B cell (primary cell): ENCODE measurements at regions not wholly inside any gene's neighbourhood (a gene's known extent, or its start where the extent isn't known, plus 50 kb on each side); places are given as distances from the start of the nearest gene placed in this dataset.

ENCODE experiments used
- ATAC-seq: fragments of 200-7000 bp; cut with Tn5 transposase; one replicate; pipeline ENCODE4 v1.10.0; 2021; ENCODE audit warnings: low read depth, mild to moderate bottlenecking, moderate number of reproducible peaks, moderate library complexity
- CTCF ChIA-PET: fragments of 350-600 bp; sonication (Branson Sonifier 250); formaldehyde crosslinking; loops from one replicate; lab custom pipeline; 2021; ENCODE audit warnings: antibody characterized with exemption, inconsistent platforms; lab: Charles Lee
- POLR2A ChIA-PET: fragments of 350-600 bp; sonication (Branson Sonifier 250); formaldehyde crosslinking; loops from one replicate; lab custom pipeline; 2021; ENCODE audit warnings: antibody characterized with exemption; lab: Charles Lee
- DNase-seq: peaks from one replicate; pipeline ENCODE4 v3.0.0; 2013
- H2AFZ ChIP-seq: 2 replicates; pipeline ENCODE4 v1.6.1; 2012; ENCODE audit warnings: mild to moderate bottlenecking, low read depth, low read length; ENCODE audit not compliant: insufficient read depth, poor library complexity, severe bottlenecking
- H3K27ac ChIP-seq, 2 donors: 1 replicate in 1 of 2; 2 replicates in 1 of 2; pipeline ENCODE4 v1.5.1; 2012 to 2013; ENCODE audit warnings: low read length in 2 of 2, mild to moderate bottlenecking in 2 of 2, moderate library complexity in 1 of 2
- H3K27me3 ChIP-seq, 4 experiments: fragments of 200-600 bp in 1 of 4; sonication (generic) in 1 of 4; replicated peaks in 1 of 4; 1 replicate in 2 of 4; 2 replicates in 2 of 4; pipeline versions ENCODE4 v1.6.1 to v1.7.0; 2013 to 2016; ENCODE audit warnings: low read length in 3 of 4, mild to moderate bottlenecking in 2 of 4, mixed read lengths in 1 of 4, moderate library complexity in 1 of 4; ENCODE audit not compliant: insufficient read depth in 4 of 4, control insufficient read depth in 3 of 4; ENCODE audit errors: control extremely low read depth in 1 of 4
- H3K36me3 ChIP-seq, 2 experiments: replicated peaks in 1 of 2; 1 replicate in 1 of 2; 2 replicates in 1 of 2; pipeline versions ENCODE4 v1.6.1 to v1.7.1; 2013; ENCODE audit warnings: low read length in 1 of 2; ENCODE audit not compliant: insufficient read depth in 2 of 2, control insufficient read depth in 1 of 2; ENCODE audit errors: control extremely low read depth in 1 of 2, extremely low read depth in 1 of 2
- H3K4me1 ChIP-seq, 2 donors: fragments of 200-600 bp in 1 of 2; sonication (generic) in 1 of 2; 1 replicate in 1 of 2; 2 replicates in 1 of 2; pipeline versions ENCODE4 v1.5.1 to v1.6.1; 2013 to 2017; ENCODE audit warnings: low read length in 2 of 2; ENCODE audit not compliant: control insufficient read depth in 2 of 2, insufficient read depth in 2 of 2
- H3K4me2 ChIP-seq: replicated peaks from 2 replicates; pipeline ENCODE3; 2012; ENCODE audit warnings: mild to moderate bottlenecking, low read depth, low read length; ENCODE audit not compliant: poor library complexity, severe bottlenecking
- H3K4me3 ChIP-seq, 5 experiments: fragments of 200-600 bp in 1 of 5; sonication (generic) in 1 of 5; 1 replicate in 3 of 5; 2 replicates in 2 of 5; pipeline versions ENCODE4 v1.5.1 to v1.7.0; 2011 to 2016; ENCODE audit warnings: low read length in 4 of 5, mild to moderate bottlenecking in 4 of 5, low read depth in 2 of 5, control low read depth in 1 of 5, moderate library complexity in 1 of 5; ENCODE audit not compliant: insufficient read depth in 1 of 5; ENCODE audit errors: control extremely low read depth in 1 of 5, extremely low read depth in 1 of 5
- H3K79me2 ChIP-seq: fragments of 200-600 bp; sonication (generic); one replicate; pipeline ENCODE4 v1.6.0; 2016; ENCODE audit warnings: low read length; ENCODE audit not compliant: control insufficient read depth, insufficient read depth
- H3K9ac ChIP-seq: fragments of 200-600 bp; sonication (generic); 2 replicates; pipeline ENCODE4 v1.6.1; 2017; ENCODE audit warnings: mild to moderate bottlenecking, low read length, moderate library complexity
- H3K9me3 ChIP-seq, 3 donors: one replicate each; pipeline versions ENCODE4 v1.6.1 to v1.7.1; 2013; ENCODE audit warnings: low read length in 2 of 3; ENCODE audit not compliant: control insufficient read depth in 2 of 3, insufficient read depth in 1 of 3; ENCODE audit errors: control extremely low read depth in 1 of 3
- H4K20me1 ChIP-seq: 2 replicates; pipeline ENCODE4 v1.6.0; 2012; ENCODE audit warnings: mild to moderate bottlenecking, low read length; ENCODE audit not compliant: insufficient read depth, control insufficient read depth, poor library complexity, severe bottlenecking
- H3K27ac Mint-ChIP-seq: one replicate; pipeline ENCODE4 v1.8.0; 2021; ENCODE audit warnings: mixed read lengths
- H3K27me3 Mint-ChIP-seq: one replicate; pipeline ENCODE4 v1.8.0; 2021; ENCODE audit warnings: mixed read lengths
- H3K4me1 Mint-ChIP-seq: one replicate; pipeline ENCODE4 v1.8.0; 2021; ENCODE audit warnings: mixed read lengths
- H3K4me3 Mint-ChIP-seq: one replicate; pipeline ENCODE4 v1.8.0; 2021; ENCODE audit warnings: mixed read lengths
- H3K9me3 Mint-ChIP-seq: one replicate; pipeline ENCODE4 v1.8.0; 2022; ENCODE audit warnings: mixed read lengths; ENCODE audit not compliant: insufficient read depth
- EZH2 ChIP-seq: IDR thresholded peaks from 2 replicates; pipeline ENCODE4 v1.6.1; 2012; ENCODE audit warnings: borderline replicate concordance, low read depth, mild to moderate bottlenecking, moderate library complexity, low read length; ENCODE audit not compliant: insufficient read depth, poor library complexity, severe bottlenecking
- WGBS: methylation state at CpG from one replicate; pipeline ENCODE4 v1.1.5; 2013; ENCODE audit warnings: missing lambda C conversion rate; ENCODE audit not compliant: insufficient coverage; 5-methylcytosine and 5-hydroxymethylcytosine counted together
- intact Hi-C: fragments of 100-400 bp; cut with micrococcal nuclease; formaldehyde crosslinking; loops from one replicate; pipeline ENCODE4 v1.10.0; 2022
- TF ChIP-seq, protein P1 (sequence below): fragments of 200-600 bp; IDR thresholded peaks from one replicate; pipeline ENCODE4 v1.8.0; 2022; ENCODE audit warnings: antibody characterized with exemption, mild to moderate bottlenecking

DNA sequence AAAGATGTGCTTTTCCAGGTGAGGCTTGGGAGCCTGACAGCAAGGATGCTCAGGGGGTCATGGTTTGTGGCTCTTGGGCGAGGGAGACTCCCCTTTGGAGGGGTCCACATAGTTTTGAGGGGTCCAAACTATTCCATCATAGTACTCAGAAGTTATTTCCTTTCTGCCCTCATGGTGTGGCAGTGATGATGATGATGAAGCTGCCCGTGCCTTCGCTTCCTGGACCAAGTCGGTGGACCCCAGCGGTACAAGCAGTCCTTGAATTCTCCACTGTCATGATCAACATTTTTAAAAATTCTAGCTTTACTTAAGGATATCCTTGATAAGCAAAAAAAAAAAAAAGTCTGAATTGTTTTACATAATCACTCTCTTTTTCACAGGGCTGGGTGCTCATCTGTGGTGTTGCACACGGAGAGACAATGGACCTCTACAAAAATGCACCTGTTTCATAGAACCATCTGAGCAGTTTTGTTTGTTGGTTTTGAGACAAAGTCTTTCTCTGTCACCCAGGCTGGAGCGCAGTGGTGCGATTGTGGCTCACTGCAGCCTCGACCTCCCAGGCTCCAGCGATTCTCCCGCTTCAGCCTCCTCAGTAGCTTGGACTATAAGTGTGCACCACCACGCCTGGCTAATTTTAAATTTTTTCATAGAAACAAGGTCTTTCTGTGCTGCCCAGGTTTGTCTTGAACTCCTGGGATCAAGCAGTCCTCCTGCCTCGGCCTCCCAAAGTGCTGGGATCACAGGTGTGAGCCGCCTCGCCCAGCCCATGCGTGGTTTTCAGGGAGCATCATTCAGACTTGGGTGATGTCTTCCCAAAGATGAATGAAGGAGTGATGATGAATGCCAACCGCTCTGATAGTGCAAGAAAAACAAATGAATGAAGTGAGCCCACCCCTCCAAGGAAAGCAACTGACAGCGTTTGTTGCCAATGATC is 271.4 kb upstream of the HDAC4 start:
- Mint-ChIP-seq H3K4me1 (no peaks in the 10 kb centered on the region), H3K4me3 (no peak overlapping the region), H3K9me3 (no peaks in the 10 kb centered on the region), H3K27ac (no peak overlapping the region), H3K27me3 (no peaks in the 10 kb centered on the region)
- no peak overlapping the region for H3K27ac ChIP-seq
- H3K9ac ChIP-seq = no peak overlapping the region
- H2AFZ ChIP-seq = no peak overlapping the region
- DNase-seq = no peak
- H3K4me3 ChIP-seq = no peak overlapping the region
- 93% methylated on average over 8 of the region's 18 CpGs for WGBS
- ChIA-PET CTCF (no interaction called here), POLR2A (no interaction called here)
- no peaks in the 10 kb centered on the region for H3K4me1 ChIP-seq
- H3K36me3 ChIP-seq = no peaks in the 10 kb centered on the region
- no peak for ATAC-seq
- no peak for TF ChIP-seq EZH2
- TF ChIP-seq, protein P1, sequence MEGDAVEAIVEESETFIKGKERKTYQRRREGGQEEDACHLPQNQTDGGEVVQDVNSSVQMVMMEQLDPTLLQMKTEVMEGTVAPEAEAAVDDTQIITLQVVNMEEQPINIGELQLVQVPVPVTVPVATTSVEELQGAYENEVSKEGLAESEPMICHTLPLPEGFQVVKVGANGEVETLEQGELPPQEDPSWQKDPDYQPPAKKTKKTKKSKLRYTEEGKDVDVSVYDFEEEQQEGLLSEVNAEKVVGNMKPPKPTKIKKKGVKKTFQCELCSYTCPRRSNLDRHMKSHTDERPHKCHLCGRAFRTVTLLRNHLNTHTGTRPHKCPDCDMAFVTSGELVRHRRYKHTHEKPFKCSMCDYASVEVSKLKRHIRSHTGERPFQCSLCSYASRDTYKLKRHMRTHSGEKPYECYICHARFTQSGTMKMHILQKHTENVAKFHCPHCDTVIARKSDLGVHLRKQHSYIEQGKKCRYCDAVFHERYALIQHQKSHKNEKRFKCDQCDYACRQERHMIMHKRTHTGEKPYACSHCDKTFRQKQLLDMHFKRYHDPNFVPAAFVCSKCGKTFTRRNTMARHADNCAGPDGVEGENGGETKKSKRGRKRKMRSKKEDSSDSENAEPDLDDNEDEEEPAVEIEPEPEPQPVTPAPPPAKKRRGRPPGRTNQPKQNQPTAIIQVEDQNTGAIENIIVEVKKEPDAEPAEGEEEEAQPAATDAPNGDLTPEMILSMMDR = no peak
- intact Hi-C loops = no loop called here
- H3K79me2 ChIP-seq = no peaks in the 10 kb centered on the region
- H4K20me1 ChIP-seq = no peaks in the 10 kb centered on the region
- H3K9me3 ChIP-seq = no peaks in the 10 kb centered on the region
- H3K4me2 ChIP-seq = no peak overlapping the region
- no peaks in the 10 kb centered on the region for H3K27me3 ChIP-seq

DNA sequence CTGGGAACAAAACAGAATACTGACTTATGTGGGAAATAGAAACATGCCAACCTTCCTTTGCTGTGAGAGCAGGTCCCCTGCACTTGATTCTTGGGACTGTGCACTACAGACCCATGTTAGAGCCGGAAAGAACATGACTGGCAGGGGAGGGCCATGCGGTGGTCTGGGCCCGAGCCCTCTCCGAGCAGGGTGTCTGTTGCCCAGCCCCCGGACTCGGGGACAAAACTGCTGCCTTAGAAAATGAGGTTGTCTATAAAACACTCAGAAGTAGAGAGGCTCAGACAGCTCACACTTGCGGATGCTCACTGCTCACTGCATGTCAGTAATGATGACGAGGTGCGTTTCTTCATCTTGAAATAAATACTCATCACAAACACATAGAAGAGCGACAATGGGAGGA is 270.7 kb upstream of the HDAC4 start:
- H3K36me3 ChIP-seq = no peaks in the 10 kb centered on the region
- H3K4me1 ChIP-seq = no peaks in the 10 kb centered on the region
- TF ChIP-seq EZH2 = no peak
- ATAC-seq = no peak
- no peaks in the 10 kb centered on the region for H3K79me2 ChIP-seq
- no peak for DNase-seq
- intact Hi-C loops = no loop called here
- no peak overlapping the region for H3K4me3 ChIP-seq
- Mint-ChIP-seq H3K4me3 (no peak overlapping the region), H3K9me3 (no peaks in the 10 kb centered on the region), H3K4me1 (no peaks in the 10 kb centered on the region), H3K27me3 (no peaks in the 10 kb centered on the region), H3K27ac (no peak overlapping the region)
- H3K4me2 ChIP-seq = no peak overlapping the region
- no peaks in the 10 kb centered on the region for H4K20me1 ChIP-seq
- 100% methylated on average over 1 of the region's 10 CpGs for WGBS
- H3K27ac ChIP-seq = no peak overlapping the region
- no peak overlapping the region for H2AFZ ChIP-seq
- H3K9me3 ChIP-seq = no peaks in the 10 kb centered on the region
- H3K27me3 ChIP-seq = no peaks in the 10 kb centered on the region
- ChIA-PET POLR2A (no interaction called here), CTCF (no interaction called here)
- H3K9ac ChIP-seq = no peak overlapping the region
